Tibial artery (tissue), 4 donors: ENCODE measurements at regions not wholly inside any gene's neighbourhood (a gene's known extent, or its start where the extent isn't known, plus 50 kb on each side); places are given as distances from the start of the nearest gene placed in this dataset.

Experiments
- DNase-seq, 2 donors: peaks; one replicate each; pipeline ENCODE4 v3.0.0-alpha.2; 2019
- H3K27ac ChIP-seq, 2 donors: fragments of 200-600 bp; sonication (generic) in 1 of 2; 1 replicate in 1 of 2; 2 replicates in 1 of 2; pipeline ENCODE4 v1.5.1; 2018 to 2019; ENCODE audit warnings: mild to moderate bottlenecking in 1 of 2
- H3K27me3 ChIP-seq, 2 donors: fragments of 200-600 bp; sonication (generic) in 1 of 2; one replicate each; pipeline versions ENCODE4 v1.5.1 to v1.6.0; 2016 to 2019
- H3K36me3 ChIP-seq, 3 donors: fragments of 200-600 bp; sonication (generic) in 2 of 3; one replicate each; pipeline ENCODE4 v1.5.1; 2016 to 2019; ENCODE audit warnings: mild to moderate bottlenecking in 2 of 3
- H3K4me1 ChIP-seq, 4 donors: fragments of 200-600 bp; sonication (generic) in 2 of 4; 1 replicate in 3 of 4; 2 replicates in 1 of 4; pipeline ENCODE4 v1.5.1; 2016 to 2019
- H3K4me3 ChIP-seq, 2 donors: fragments of 200-600 bp; sonication (generic) in 1 of 2; 1 replicate in 1 of 2; 2 replicates in 1 of 2; pipeline ENCODE4 v1.5.1; 2018 to 2019; ENCODE audit warnings: mild to moderate bottlenecking in 2 of 2
- H3K9me3 ChIP-seq, 3 donors: fragments of 200-600 bp; sonication (generic) in 1 of 3; one replicate each; pipeline ENCODE4 v1.5.1; 2016 to 2019
- intact Hi-C: fragments of 100-400 bp; cut with DNase I; formaldehyde crosslinking; loops from one replicate; pipeline ENCODE4 v1.15.0; 2023; ENCODE audit warnings: low total_unique reads
- TF ChIP-seq, protein P1 (sequence below), 2 experiments: fragments of 200-600 bp in 1 of 2; fragments of 450-650 bp in 1 of 2; IDR thresholded peaks; one replicate each; pipeline ENCODE4 v1.5.1; 2017 to 2019; ENCODE audit warnings: antibody characterized with exemption in 2 of 2, mild to moderate bottlenecking in 1 of 2, moderate library complexity in 1 of 2

GRCh38 chr6:62889240-62889639 is 322.0 kb upstream of the FKBP1C start:
- Histone ChIP-seq H3K4me3 (no peak overlapping the region), H3K4me1 (no peaks in the 10 kb centered on the region), H3K27me3 (no peaks in the 10 kb centered on the region), H3K27ac (no peak overlapping the region), H3K9me3 (no peaks in the 10 kb centered on the region), H3K36me3 (no peaks in the 10 kb centered on the region)
- TF ChIP-seq, protein P1, sequence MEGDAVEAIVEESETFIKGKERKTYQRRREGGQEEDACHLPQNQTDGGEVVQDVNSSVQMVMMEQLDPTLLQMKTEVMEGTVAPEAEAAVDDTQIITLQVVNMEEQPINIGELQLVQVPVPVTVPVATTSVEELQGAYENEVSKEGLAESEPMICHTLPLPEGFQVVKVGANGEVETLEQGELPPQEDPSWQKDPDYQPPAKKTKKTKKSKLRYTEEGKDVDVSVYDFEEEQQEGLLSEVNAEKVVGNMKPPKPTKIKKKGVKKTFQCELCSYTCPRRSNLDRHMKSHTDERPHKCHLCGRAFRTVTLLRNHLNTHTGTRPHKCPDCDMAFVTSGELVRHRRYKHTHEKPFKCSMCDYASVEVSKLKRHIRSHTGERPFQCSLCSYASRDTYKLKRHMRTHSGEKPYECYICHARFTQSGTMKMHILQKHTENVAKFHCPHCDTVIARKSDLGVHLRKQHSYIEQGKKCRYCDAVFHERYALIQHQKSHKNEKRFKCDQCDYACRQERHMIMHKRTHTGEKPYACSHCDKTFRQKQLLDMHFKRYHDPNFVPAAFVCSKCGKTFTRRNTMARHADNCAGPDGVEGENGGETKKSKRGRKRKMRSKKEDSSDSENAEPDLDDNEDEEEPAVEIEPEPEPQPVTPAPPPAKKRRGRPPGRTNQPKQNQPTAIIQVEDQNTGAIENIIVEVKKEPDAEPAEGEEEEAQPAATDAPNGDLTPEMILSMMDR (IDR thresholded peaks at IDR 0.05): no peak
- no peak for DNase-seq
- intact Hi-C loops: no loop called here

DNA sequence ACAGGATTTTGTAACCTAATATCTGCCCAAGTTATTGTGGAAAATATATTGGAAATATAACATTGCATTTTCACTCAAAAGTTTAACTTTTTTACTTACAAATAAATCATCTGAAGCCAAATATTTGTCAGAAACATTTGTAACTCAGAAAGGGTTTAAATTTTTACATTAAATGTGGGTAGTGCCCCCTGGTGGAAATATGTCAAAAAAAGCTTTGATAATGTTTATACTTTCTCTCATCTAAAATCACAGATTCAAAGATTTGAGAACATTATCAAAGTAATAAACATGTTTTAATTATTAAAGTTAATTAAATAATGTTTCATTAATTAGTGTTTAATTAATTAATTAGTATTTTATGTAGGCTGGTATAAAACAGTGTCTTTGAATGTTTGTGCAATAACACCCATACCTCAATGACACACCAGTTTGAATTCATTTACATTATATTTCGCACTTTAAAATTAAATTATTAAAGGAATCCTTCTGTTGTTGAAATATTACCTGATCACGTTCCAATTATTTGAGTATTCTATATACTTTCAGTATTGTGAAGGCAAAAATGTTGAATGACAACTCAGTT is 320.1 kb upstream of the FKBP1C start:
- no peak for DNase-seq
- H3K4me1 ChIP-seq: no peaks in the 10 kb centered on the region
- no peak overlapping the region for H3K4me3 ChIP-seq
- H3K27ac ChIP-seq: no peak overlapping the region
- no peaks in the 10 kb centered on the region for H3K36me3 ChIP-seq
- H3K9me3 ChIP-seq: no peaks in the 10 kb centered on the region
- intact Hi-C loops: no loop called here
- no peaks in the 10 kb centered on the region for H3K27me3 ChIP-seq
- TF ChIP-seq, protein P1 (IDR thresholded peaks at IDR 0.05): no peak

DNA sequence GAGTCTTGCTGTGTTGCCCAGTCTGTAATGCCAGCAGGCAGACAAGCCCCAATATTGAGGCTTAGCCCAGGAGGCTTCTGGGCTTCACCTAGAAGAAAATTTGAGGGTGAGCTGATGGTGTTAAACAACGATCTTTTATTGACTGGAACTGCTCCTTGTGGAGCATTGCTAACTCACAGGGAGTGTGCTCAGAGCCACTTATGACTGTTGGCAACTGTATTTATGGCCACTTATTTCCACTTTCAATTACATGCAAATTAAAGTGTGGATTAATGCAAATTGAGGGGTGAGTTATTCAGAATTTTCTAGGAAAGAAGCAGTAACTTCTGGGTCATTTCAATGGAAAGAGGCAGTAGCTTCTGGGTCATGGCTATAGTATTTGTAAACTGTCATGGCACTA is 317.2 kb upstream of the FKBP1C start:
- no peaks in the 10 kb centered on the region for H3K4me1 ChIP-seq
- H3K27ac ChIP-seq: no peak overlapping the region
- TF ChIP-seq, protein P1 (IDR thresholded peaks at IDR 0.05): no peak
- intact Hi-C loops: no loop called here
- H3K27me3 ChIP-seq: no peaks in the 10 kb centered on the region
- no peak overlapping the region for H3K4me3 ChIP-seq
- no peaks in the 10 kb centered on the region for H3K9me3 ChIP-seq
- no peak for DNase-seq
- H3K36me3 ChIP-seq: no peaks in the 10 kb centered on the region

- H3K36me3 ChIP-seq: no peaks in the 10 kb centered on the region
- TF ChIP-seq, protein P1 (IDR thresholded peaks at IDR 0.05): no peak
- intact Hi-C loops: no loop called here
Observed at GRCh38 chr6:62903266-62903665, 308.0 kb upstream of the FKBP1C start.

DNA sequence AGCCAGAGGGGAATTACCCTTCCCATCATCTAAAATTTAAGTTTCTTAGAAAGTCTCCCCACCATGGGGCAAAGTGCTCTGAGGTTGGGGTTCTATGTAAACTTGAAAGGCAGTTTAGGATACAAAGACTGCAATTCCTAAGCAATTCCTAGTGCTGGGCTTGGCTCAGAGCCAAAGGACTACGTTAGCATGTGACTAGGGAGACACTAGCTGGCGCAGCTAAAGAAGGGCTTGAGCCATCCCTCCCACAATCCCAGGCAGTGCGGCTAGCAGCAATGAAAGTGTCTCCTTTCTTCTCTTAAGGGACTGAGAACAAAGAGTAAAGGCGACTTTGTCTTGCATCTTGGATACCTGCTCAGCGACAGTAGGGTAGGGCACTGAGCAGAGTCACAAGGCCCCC is 306.6 kb upstream of the FKBP1C start:
- H3K9me3 ChIP-seq: no peaks in the 10 kb centered on the region
- no peak for DNase-seq
- intact Hi-C loops: no loop called here
- H3K27ac ChIP-seq: no peak overlapping the region
- TF ChIP-seq, protein P1 (IDR thresholded peaks at IDR 0.05): no peak
- no peaks in the 10 kb centered on the region for H3K4me1 ChIP-seq
- no peaks in the 10 kb centered on the region for H3K27me3 ChIP-seq
- no peak overlapping the region for H3K4me3 ChIP-seq
- no peaks in the 10 kb centered on the region for H3K36me3 ChIP-seq

More at GRCh38 chr6:62903266-62903665, 308.0 kb upstream of the FKBP1C start:
- H3K27ac ChIP-seq: no peak overlapping the region
- no peaks in the 10 kb centered on the region for H3K4me1 ChIP-seq
- DNase-seq: no peak
- no peaks in the 10 kb centered on the region for H3K9me3 ChIP-seq
- no peak overlapping the region for H3K4me3 ChIP-seq
- H3K27me3 ChIP-seq: no peaks in the 10 kb centered on the region

DNA sequence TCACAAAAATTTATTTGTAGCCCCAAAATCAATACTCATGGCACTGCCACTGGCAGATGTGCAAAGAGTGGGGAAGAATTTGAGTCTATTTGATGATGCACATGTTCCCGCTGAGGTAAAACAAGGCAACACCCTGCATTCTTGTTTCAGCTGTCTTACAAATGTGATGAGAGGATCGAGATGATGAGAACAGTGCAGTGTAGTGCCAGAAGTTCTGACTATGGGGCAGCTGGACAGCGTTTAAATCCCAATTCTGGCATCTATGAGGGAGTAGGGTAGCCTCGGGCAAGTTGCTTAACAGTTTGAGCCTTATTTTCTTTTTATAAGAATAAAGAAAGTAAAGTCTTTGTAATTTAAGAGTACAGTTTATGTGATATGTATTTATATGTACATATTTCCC is 296.7 kb upstream of the FKBP1C start:
- no peaks in the 10 kb centered on the region for H3K27me3 ChIP-seq
- H3K9me3 ChIP-seq: no peaks in the 10 kb centered on the region
- H3K27ac ChIP-seq: no peak overlapping the region
- intact Hi-C loops: no loop called here
- H3K4me1 ChIP-seq: no peaks in the 10 kb centered on the region
- DNase-seq: no peak
- no peak overlapping the region for H3K4me3 ChIP-seq
- TF ChIP-seq, protein P1 (IDR thresholded peaks at IDR 0.05): no peak
- no peaks in the 10 kb centered on the region for H3K36me3 ChIP-seq
